ENCODE measurements at regions not wholly inside any gene's neighbourhood (a gene's known extent, or its start where the extent isn't known, plus 50 kb on each side); places are given as distances from the start of the nearest gene placed in this dataset.

DNA sequence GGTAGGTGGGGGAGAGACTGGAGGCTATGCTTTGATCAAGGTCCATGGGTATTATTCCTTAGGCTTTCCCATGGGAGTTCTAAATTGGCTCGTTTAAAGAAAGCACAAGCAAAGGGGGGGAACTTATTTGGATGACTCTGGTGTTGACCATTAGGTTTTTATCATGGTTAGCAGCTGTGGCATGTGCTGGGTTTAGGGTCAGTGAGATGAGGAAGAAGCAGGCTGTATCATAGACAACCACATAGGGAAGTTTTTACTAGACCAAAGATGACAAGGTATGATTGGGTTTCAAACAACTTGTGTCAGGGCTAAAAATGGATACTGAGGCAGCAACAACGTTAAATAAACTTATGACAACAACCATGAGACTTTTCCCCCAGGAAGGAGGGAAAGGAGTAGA, 97.7 kb downstream of the DNAAF6 start:
- Histone ChIP-seq H3K79me2 (ENCODE audit: insufficient read depth, low read depth, low read length) (no peaks in the 10 kb centered on the region), H4K20me1 (ENCODE audit: insufficient read depth, low read length) (no peaks in the 10 kb centered on the region), H3K4me2 (ENCODE audit: low read length) (no peak overlapping the region), H3K4me1 (ENCODE audit: insufficient read depth, low read length, poor library complexity, severe bottlenecking) (no peaks in the 10 kb centered on the region), H3K4me3 (ENCODE audit: low read depth, low read length, poor library complexity, severe bottlenecking) (no peak overlapping the region), H3K9me2 (ENCODE audit: insufficient read depth, low read length) (no peaks in the 10 kb centered on the region), H2AFZ (ENCODE audit: low read length) (no peak overlapping the region), H3K9me3 (ENCODE audit: low read length) (no peaks in the 10 kb centered on the region), H3K27ac (ENCODE audit: low read depth, low read length, poor library complexity, severe bottlenecking) (no peak overlapping the region), H3K36me3 (ENCODE audit: insufficient read depth, low read length) (no peaks in the 10 kb centered on the region)
- ChIA-PET POLR2A (no interaction called here), CTCF (ENCODE audit: unreplicated experiment) (no interaction called here)
- BruUV-seq (replicated peaks) = no TSS peak
- TF ChIP-seq CTCF (conservative IDR thresholded peaks at IDR 0.05; ENCODE audit: low read length) (no peak), EZH2phosphoT487 (IDR thresholded peaks at IDR 0.05; ENCODE audit: borderline replicate concordance, low read depth, low read length) (no peak)
- intact Hi-C loops (cut with micrococcal nuclease; ENCODE audit: unreplicated experiment) = no loop called here
- DNase-seq (ENCODE audit: low spot score) = no peak

DNA sequence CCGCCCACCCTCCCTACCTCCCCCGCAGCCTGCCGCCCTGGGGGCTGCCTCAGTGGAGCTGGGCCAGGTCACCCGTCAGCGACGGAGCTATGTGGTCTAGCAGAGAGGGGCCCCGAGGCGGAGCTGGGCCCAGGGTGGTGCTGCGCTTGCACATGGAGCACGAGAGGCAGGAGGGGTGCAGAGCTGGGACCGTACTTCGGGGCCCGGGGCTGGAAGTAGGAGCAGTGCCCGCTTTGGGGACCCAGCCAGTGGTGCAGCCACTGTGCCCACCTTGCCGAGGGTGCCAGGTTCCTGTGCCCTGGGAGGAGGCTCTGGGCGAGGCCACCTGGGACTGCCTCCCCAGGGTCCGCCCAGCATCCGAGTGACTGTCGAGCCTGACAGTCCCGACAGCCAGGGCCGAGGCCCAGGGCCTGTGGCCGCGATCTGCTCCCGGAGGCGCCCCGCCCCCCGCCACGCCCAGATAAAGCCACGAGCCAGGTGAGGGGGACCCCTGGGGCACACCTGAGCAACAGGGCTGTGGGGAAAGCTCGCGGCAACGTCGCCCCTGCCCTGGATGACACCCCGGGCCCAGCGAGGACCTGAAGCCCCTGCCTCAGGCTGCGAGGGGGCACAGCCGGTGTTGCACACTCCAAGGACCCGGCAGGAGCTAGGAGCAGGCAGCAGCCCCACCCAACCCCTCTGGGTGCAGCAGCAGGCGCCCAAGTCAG, 117.5 kb downstream of the DNAAF6 start:
- no peak for DNase-seq (ENCODE audit: low spot score)
- Histone ChIP-seq H3K36me3 (ENCODE audit: insufficient read depth, low read length) (no peaks in the 10 kb centered on the region), H3K4me3 (ENCODE audit: low read depth, low read length, poor library complexity, severe bottlenecking) (no peak overlapping the region), H4K20me1 (ENCODE audit: insufficient read depth, low read length) (no peaks in the 10 kb centered on the region), H3K79me2 (ENCODE audit: insufficient read depth, low read depth, low read length) (no peaks in the 10 kb centered on the region), H3K27ac (ENCODE audit: low read depth, low read length, poor library complexity, severe bottlenecking) (no peak overlapping the region), H3K4me1 (ENCODE audit: insufficient read depth, low read length, poor library complexity, severe bottlenecking) (no peaks in the 10 kb centered on the region), H2AFZ (ENCODE audit: low read length) (no peak overlapping the region), H3K9me2 (ENCODE audit: insufficient read depth, low read length) (no peaks in the 10 kb centered on the region), H3K4me2 (ENCODE audit: low read length) (no peak overlapping the region), H3K9me3 (ENCODE audit: low read length) (no peaks in the 10 kb centered on the region)
- POLR2A ChIA-PET = no interaction called here
- TF ChIP-seq CTCF (conservative IDR thresholded peaks at IDR 0.05; ENCODE audit: low read length) = no peak
- TF ChIP-seq EZH2phosphoT487 (IDR thresholded peaks at IDR 0.05; ENCODE audit: borderline replicate concordance, low read depth, low read length) = no peak
- CTCF ChIA-PET (ENCODE audit: unreplicated experiment) = no interaction called here
- BruUV-seq (replicated peaks) = no TSS peak
- intact Hi-C loops (cut with micrococcal nuclease; ENCODE audit: unreplicated experiment) = loop anchor here (10.0 kb wide), 1 partner anchor 299 kb away; no protein-coding TSS in a partner anchor

GRCh38 chrX:107324493-107325310, 118.3 kb downstream of the DNAAF6 start:
- Histone ChIP-seq H4K20me1 (ENCODE audit: insufficient read depth, low read length) (no peaks in the 10 kb centered on the region), H2AFZ (ENCODE audit: low read length) (no peak overlapping the region), H3K27ac (ENCODE audit: low read depth, low read length, poor library complexity, severe bottlenecking) (no peak overlapping the region), H3K4me2 (ENCODE audit: low read length) (no peak overlapping the region), H3K4me1 (ENCODE audit: insufficient read depth, low read length, poor library complexity, severe bottlenecking) (no peaks in the 10 kb centered on the region), H3K4me3 (ENCODE audit: low read depth, low read length, poor library complexity, severe bottlenecking) (no peak overlapping the region), H3K79me2 (ENCODE audit: insufficient read depth, low read depth, low read length) (no peaks in the 10 kb centered on the region), H3K36me3 (ENCODE audit: insufficient read depth, low read length) (no peaks in the 10 kb centered on the region), H3K9me2 (ENCODE audit: insufficient read depth, low read length) (no peaks in the 10 kb centered on the region), H3K9me3 (ENCODE audit: low read length) (no peaks in the 10 kb centered on the region)
- intact Hi-C loops (cut with micrococcal nuclease; ENCODE audit: unreplicated experiment) = loop anchor here (10.0 kb wide), 1 partner anchor 300 kb away; no protein-coding TSS in a partner anchor
- ChIA-PET CTCF (ENCODE audit: unreplicated experiment) (no interaction called here), POLR2A (no interaction called here)
- TF ChIP-seq EZH2phosphoT487 (IDR thresholded peaks at IDR 0.05; ENCODE audit: borderline replicate concordance, low read depth, low read length) (no peak), CTCF (conservative IDR thresholded peaks at IDR 0.05; ENCODE audit: low read length) (peak; percentile 41)
- no TSS peak for BruUV-seq (replicated peaks)
- DNase-seq (ENCODE audit: low spot score) = peak; percentile 14
